Ovary (tissue), 7 donors: ENCODE measurements at regions not wholly inside any gene's neighbourhood (a gene's known extent, or its start where the extent isn't known, plus 50 kb on each side); places are given as distances from the start of the nearest gene placed in this dataset.

Source experiments
- DNase-seq, 5 donors: peaks; one replicate each; pipeline ENCODE4 v3.0.0-alpha.2; 2019 to 2020
- H3K27ac ChIP-seq, 2 donors: fragments of 200-600 bp; one replicate each; pipeline versions ENCODE4 v1.5.1 to v1.8.0; 2019 to 2022
- H3K27me3 ChIP-seq: fragments of 200-600 bp; one replicate; pipeline ENCODE4 v1.8.0; 2022
- H3K36me3 ChIP-seq: fragments of 200-600 bp; sonication (generic); one replicate; pipeline ENCODE4 v1.5.1; 2019
- H3K4me1 ChIP-seq: one replicate; pipeline ENCODE4 v1.8.1; 2013; ENCODE audit warnings: mild to moderate bottlenecking, moderate library complexity; ENCODE audit not compliant: insufficient read depth
- H3K4me3 ChIP-seq: fragments of 200-600 bp; sonication (generic); one replicate; pipeline ENCODE4 v1.5.1; 2017
- H3K9me3 ChIP-seq, 2 donors: fragments of 200-600 bp in 1 of 2; sonication (generic) in 1 of 2; one replicate each; pipeline versions ENCODE4 v1.5.1 to v1.8.1; 2013 to 2019; ENCODE audit warnings: mild to moderate bottlenecking in 1 of 2, moderate library complexity in 1 of 2
- EP300 ChIP-seq: sonication (generic); formaldehyde crosslinking; IDR thresholded peaks from one replicate; pipeline ENCODE4 v1.6.1; 2017; ENCODE audit warnings: antibody characterized with exemption
- POLR2A ChIP-seq: fragments of 450-650 bp; IDR thresholded peaks from one replicate; pipeline ENCODE4 v1.6.1; 2017; ENCODE audit warnings: antibody characterized with exemption, mild to moderate bottlenecking, moderate library complexity
- WGBS, 3 donors: extraction: QIAGEN DNeasy Blood & Tissue Kit in 1 of 3; methylation state at CpG; one replicate each; pipeline versions ENCODE4 v1.1.5 to v1.1.7; 2013 to 2017; 5-methylcytosine and 5-hydroxymethylcytosine counted together
- intact Hi-C, 4 donors: fragments of 100-400 bp; cut with DNase I; formaldehyde crosslinking; loops; one replicate each; pipeline versions ENCODE4 v1.11.0 to v1.15.1; 2022 to 2023
- TF ChIP-seq, protein P1 (sequence below), 3 donors: fragments of 450-650 bp in 2 of 3; fragments of 200-600 bp in 1 of 3; IDR thresholded peaks; one replicate each; pipeline versions ENCODE4 v1.5.1 to v1.8.0; 2016 to 2022; ENCODE audit warnings: antibody characterized with exemption in 3 of 3, mild to moderate bottlenecking in 1 of 3
- donor health status: DM: no; HTN: no; CAD: no; lungs with moderate emphysema.
- donor health status: DM: no; HTN: no; CAD: no.
- donor health status: Bipolar disorder and iron deficiency.
- donor health status: DM: no; HTN: no; CAD: no.
- donor health status: DM: yes; HTN: yes; CAD: no.

- H3K27ac ChIP-seq, result no peak overlapping the region
- H3K9me3 ChIP-seq, result no peaks in the 10 kb centered on the region
- DNase-seq, result no peak
- H3K27me3 ChIP-seq, result no peaks in the 10 kb centered on the region
- no peak overlapping the region for H3K4me3 ChIP-seq
- 88 to 92% (median 90%) methylated on average over 1 of the region's 1 CpG for WGBS, 3 donors
- TF ChIP-seq EP300, result no peak
- TF ChIP-seq, protein P1, sequence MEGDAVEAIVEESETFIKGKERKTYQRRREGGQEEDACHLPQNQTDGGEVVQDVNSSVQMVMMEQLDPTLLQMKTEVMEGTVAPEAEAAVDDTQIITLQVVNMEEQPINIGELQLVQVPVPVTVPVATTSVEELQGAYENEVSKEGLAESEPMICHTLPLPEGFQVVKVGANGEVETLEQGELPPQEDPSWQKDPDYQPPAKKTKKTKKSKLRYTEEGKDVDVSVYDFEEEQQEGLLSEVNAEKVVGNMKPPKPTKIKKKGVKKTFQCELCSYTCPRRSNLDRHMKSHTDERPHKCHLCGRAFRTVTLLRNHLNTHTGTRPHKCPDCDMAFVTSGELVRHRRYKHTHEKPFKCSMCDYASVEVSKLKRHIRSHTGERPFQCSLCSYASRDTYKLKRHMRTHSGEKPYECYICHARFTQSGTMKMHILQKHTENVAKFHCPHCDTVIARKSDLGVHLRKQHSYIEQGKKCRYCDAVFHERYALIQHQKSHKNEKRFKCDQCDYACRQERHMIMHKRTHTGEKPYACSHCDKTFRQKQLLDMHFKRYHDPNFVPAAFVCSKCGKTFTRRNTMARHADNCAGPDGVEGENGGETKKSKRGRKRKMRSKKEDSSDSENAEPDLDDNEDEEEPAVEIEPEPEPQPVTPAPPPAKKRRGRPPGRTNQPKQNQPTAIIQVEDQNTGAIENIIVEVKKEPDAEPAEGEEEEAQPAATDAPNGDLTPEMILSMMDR (IDR thresholded peaks at IDR 0.05), result no peak
- no peak for TF ChIP-seq POLR2A
- intact Hi-C loops, result no loop called here
- H3K4me1 ChIP-seq, result no peaks in the 10 kb centered on the region
- H3K36me3 ChIP-seq, result no peaks in the 10 kb centered on the region
Measured at GRCh38 chr20:7196481-7196880, 429.0 kb downstream of the BMP2 start.

DNA sequence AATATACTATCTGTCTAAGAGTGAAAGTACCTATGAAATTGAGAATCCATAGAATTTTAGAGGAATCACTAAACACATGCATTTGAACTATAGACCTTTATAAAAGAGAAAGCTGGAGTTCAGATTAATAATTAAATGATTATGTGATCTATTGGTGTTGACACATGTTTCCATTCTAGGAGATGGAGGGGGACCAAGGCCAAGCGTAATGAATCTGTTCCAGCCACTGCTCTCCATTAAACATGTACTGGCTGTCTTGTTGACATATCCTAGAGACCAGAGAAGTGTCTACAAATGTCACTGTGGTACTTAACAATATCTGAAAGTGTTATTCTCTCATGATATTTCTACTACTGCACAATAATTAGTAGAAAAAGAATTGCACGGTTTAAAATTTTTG is 432.4 kb downstream of the BMP2 start:
- Histone ChIP-seq H3K4me3 (no peak overlapping the region), H3K36me3 (no peaks in the 10 kb centered on the region), H3K4me1 (no peaks in the 10 kb centered on the region), H3K9me3 (no peaks in the 10 kb centered on the region), H3K27ac (no peak overlapping the region), H3K27me3 (no peaks in the 10 kb centered on the region)
- no peak for DNase-seq
- WGBS, 3 donors, result 79 to 88% (median 87%) methylated on average over 2 of the region's 2 CpGs
- TF ChIP-seq, protein P1 (IDR thresholded peaks at IDR 0.05), result no peak
- TF ChIP-seq POLR2A, result no peak
- no peak for TF ChIP-seq EP300
- intact Hi-C loops, result no loop called here

GRCh38 chr20:7207186-7207798 is 439.8 kb downstream of the BMP2 start:
- H3K36me3 ChIP-seq, result no peaks in the 10 kb centered on the region
- H3K27me3 ChIP-seq, result no peaks in the 10 kb centered on the region
- H3K4me1 ChIP-seq, result no peaks in the 10 kb centered on the region
- no peak overlapping the region for H3K27ac ChIP-seq
- intact Hi-C loops, result no loop called here
- no peak for DNase-seq
- 20 to 34% (median 23%) methylated on average over 6 of the region's 6 CpGs for WGBS, 3 donors
- H3K9me3 ChIP-seq, result no peaks in the 10 kb centered on the region
- no peak overlapping the region for H3K4me3 ChIP-seq
- TF ChIP-seq, protein P1 (IDR thresholded peaks at IDR 0.05), result no peak
- TF ChIP-seq POLR2A, result no peak
- no peak for TF ChIP-seq EP300

GRCh38 chr20:7210910-7211309 is 443.4 kb downstream of the BMP2 start:
- H3K36me3 ChIP-seq, result no peaks in the 10 kb centered on the region
- H3K4me1 ChIP-seq, result no peaks in the 10 kb centered on the region
- WGBS, 3 donors, result 78 to 80% (median 79%) methylated on average over 4 of the region's 4 CpGs
- DNase-seq, result no peak
- no peak overlapping the region for H3K27ac ChIP-seq
- no peak overlapping the region for H3K4me3 ChIP-seq
- TF ChIP-seq, protein P1 (IDR thresholded peaks at IDR 0.05), result no peak
- TF ChIP-seq EP300 (no peak), POLR2A (no peak)
- intact Hi-C loops, result no loop called here
- no peaks in the 10 kb centered on the region for H3K27me3 ChIP-seq
- H3K9me3 ChIP-seq, result no peaks in the 10 kb centered on the region
